ENCODE measurements at regions not wholly inside any gene's neighbourhood (a gene's known extent, or its start where the extent isn't known, plus 50 kb on each side); places are given as distances from the start of the nearest gene placed in this dataset.

DNA sequence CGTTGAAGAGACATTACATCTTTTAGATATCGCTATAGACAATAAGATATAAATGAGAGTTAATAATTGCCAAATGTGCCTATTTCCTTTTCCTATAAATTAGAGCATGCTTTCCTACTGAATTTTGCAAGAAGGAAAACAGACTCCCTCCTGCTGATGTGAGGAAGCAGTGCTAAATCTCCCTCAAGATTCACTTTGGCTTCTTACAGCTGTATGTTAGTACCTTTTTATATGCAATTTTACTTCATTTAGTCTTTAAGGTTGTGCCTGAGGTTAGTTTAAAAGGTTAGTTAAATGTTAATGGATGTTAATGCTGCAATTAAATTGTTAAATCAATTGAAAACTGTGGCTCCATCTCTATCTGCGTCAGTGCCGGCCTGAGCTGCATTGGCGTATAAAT is 728.8 kb downstream of the NR2F2 start:
- no peak overlapping the region for H2AFZ ChIP-seq (ENCODE audit: low read depth, low read length)
- no TSS peak for BruUV-seq (replicated peaks)
- no peaks in the 10 kb centered on the region for H3K36me3 ChIP-seq (ENCODE audit: control insufficient read depth in 2 of 2, extremely low read depth in 1 of 2, insufficient read depth in 2 of 2, low read length in 2 of 2)
- no peaks in the 10 kb centered on the region for H3K79me2 ChIP-seq (ENCODE audit: control insufficient read depth, insufficient read depth, low read length)
- no peaks in the 10 kb centered on the region for H3K4me1 ChIP-seq (ENCODE audit: control insufficient read depth, extremely low read depth, insufficient read depth, low read length)
- no peak for FAIRE-seq
- H3K4me3 ChIP-seq (replicated peaks in 1 of 3; ENCODE audit: insufficient read depth in 1 of 3, low read depth in 1 of 3, low read length in 3 of 3): no peak overlapping the region
- H3K9me3 ChIP-seq (replicated peaks; ENCODE audit: control insufficient read depth, insufficient read depth, low read length): no peaks in the 10 kb centered on the region
- H3K9ac ChIP-seq (replicated peaks; ENCODE audit: extremely low read depth, insufficient read depth, low read length): no peak overlapping the region
- H3K9me1 ChIP-seq (replicated peaks; ENCODE audit: control insufficient read depth, extremely low read depth, insufficient read depth, low read length): no peaks in the 10 kb centered on the region
- no peaks in the 10 kb centered on the region for H3K27me3 ChIP-seq (ENCODE audit: control insufficient read depth in 2 of 2, insufficient read depth in 2 of 2, low read length in 2 of 2)
- no peak for DNase-seq (ENCODE audit: low read depth, low spot score)
- POLR2A ChIA-PET: no interaction called here
- dilution Hi-C loops (cut with MboI; ENCODE audit: extremely low pct_ligation_motif_present, low sequenced_read_pairs): no loop called here
- TF ChIP-seq EZH2 (IDR thresholded peaks at IDR 0.05; ENCODE audit: borderline replicate concordance, low read depth, low read length, severe bottlenecking): no peak
- no peak for TF ChIP-seq MYC (IDR thresholded peaks at IDR 0.05; ENCODE audit: low read depth, low read length)
- TF ChIP-seq GATA2 (IDR thresholded peaks at IDR 0.05; ENCODE audit: insufficient read depth, insufficient read length, low read depth, low read length): no peak
- TF ChIP-seq, protein P1, sequence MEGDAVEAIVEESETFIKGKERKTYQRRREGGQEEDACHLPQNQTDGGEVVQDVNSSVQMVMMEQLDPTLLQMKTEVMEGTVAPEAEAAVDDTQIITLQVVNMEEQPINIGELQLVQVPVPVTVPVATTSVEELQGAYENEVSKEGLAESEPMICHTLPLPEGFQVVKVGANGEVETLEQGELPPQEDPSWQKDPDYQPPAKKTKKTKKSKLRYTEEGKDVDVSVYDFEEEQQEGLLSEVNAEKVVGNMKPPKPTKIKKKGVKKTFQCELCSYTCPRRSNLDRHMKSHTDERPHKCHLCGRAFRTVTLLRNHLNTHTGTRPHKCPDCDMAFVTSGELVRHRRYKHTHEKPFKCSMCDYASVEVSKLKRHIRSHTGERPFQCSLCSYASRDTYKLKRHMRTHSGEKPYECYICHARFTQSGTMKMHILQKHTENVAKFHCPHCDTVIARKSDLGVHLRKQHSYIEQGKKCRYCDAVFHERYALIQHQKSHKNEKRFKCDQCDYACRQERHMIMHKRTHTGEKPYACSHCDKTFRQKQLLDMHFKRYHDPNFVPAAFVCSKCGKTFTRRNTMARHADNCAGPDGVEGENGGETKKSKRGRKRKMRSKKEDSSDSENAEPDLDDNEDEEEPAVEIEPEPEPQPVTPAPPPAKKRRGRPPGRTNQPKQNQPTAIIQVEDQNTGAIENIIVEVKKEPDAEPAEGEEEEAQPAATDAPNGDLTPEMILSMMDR (IDR thresholded peaks at IDR 0.05; ENCODE audit: extremely low read depth in 1 of 2, insufficient read depth in 1 of 2, low read depth in 1 of 2, low read length in 2 of 2): no peak
- no peaks in the 10 kb centered on the region for H4K20me1 ChIP-seq (replicated peaks; ENCODE audit: control insufficient read depth, extremely low read depth, insufficient read depth, low read length)
- intact Hi-C loops (cut with micrococcal nuclease): no loop called here
- H3K27ac ChIP-seq (ENCODE audit: insufficient read depth, low read depth, low read length): no peak overlapping the region
- CTCF ChIA-PET: no interaction called here
- no peak overlapping the region for H3K4me2 ChIP-seq (ENCODE audit: insufficient read depth, low read length)

DNA sequence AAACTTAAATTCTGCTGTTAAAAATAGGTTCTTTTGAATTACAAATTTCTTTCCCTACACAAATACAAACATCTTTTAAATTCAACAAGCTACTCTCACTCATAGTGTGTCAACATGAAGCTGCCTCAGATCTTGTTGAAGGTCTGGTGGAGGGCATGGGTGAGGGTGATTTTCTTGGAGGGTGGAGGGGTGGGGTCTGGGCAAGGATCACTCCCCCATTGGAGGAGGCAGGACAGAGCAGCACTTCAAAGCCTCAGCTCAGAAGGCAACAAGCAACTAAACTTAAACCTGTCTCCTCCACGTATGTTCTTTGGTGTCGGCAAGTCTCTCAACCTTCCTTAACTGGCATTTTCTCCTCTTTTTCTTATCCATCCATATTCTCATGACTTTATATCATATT is 730.9 kb downstream of the NR2F2 start:
- Histone ChIP-seq H3K9me1 (replicated peaks; ENCODE audit: control insufficient read depth, extremely low read depth, insufficient read depth, low read length) (no peaks in the 10 kb centered on the region), H3K9ac (replicated peaks; ENCODE audit: extremely low read depth, insufficient read depth, low read length) (no peak overlapping the region), H3K4me2 (ENCODE audit: insufficient read depth, low read length) (no peak overlapping the region), H2AFZ (ENCODE audit: low read depth, low read length) (no peak overlapping the region), H3K4me3 (replicated peaks in 1 of 3; ENCODE audit: insufficient read depth in 1 of 3, low read depth in 1 of 3, low read length in 3 of 3) (no peak overlapping the region), H3K4me1 (ENCODE audit: control insufficient read depth, extremely low read depth, insufficient read depth, low read length) (no peaks in the 10 kb centered on the region), H3K79me2 (ENCODE audit: control insufficient read depth, insufficient read depth, low read length) (no peaks in the 10 kb centered on the region), H3K36me3 (ENCODE audit: control insufficient read depth in 2 of 2, extremely low read depth in 1 of 2, insufficient read depth in 2 of 2, low read length in 2 of 2) (no peaks in the 10 kb centered on the region), H4K20me1 (replicated peaks; ENCODE audit: control insufficient read depth, extremely low read depth, insufficient read depth, low read length) (no peaks in the 10 kb centered on the region), H3K27me3 (ENCODE audit: control insufficient read depth in 2 of 2, insufficient read depth in 2 of 2, low read length in 2 of 2) (no peaks in the 10 kb centered on the region), H3K9me3 (replicated peaks; ENCODE audit: control insufficient read depth, insufficient read depth, low read length) (no peaks in the 10 kb centered on the region), H3K27ac (ENCODE audit: insufficient read depth, low read depth, low read length) (no peak overlapping the region)
- TF ChIP-seq GATA2 (IDR thresholded peaks at IDR 0.05; ENCODE audit: insufficient read depth, insufficient read length, low read depth, low read length) (no peak), POLR2AphosphoS5 (IDR thresholded peaks at IDR 0.05; ENCODE audit: insufficient read depth, low read depth, low read length) (no peak), JUN (IDR thresholded peaks at IDR 0.05; ENCODE audit: borderline replicate concordance, insufficient read depth, insufficient read length, low read depth) (no peak), EZH2 (IDR thresholded peaks at IDR 0.05; ENCODE audit: borderline replicate concordance, low read depth, low read length, severe bottlenecking) (no peak), POLR2A (IDR thresholded peaks at IDR 0.05; ENCODE audit: low read depth, low read length) (no peak), FOS (IDR thresholded peaks at IDR 0.05; ENCODE audit: borderline replicate concordance, insufficient read depth, low read length) (no peak)
- TF ChIP-seq, protein P2, sequence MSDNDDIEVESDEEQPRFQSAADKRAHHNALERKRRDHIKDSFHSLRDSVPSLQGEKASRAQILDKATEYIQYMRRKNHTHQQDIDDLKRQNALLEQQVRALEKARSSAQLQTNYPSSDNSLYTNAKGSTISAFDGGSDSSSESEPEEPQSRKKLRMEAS (IDR thresholded peaks at IDR 0.05; ENCODE audit: insufficient read depth, insufficient read length): no peak
- intact Hi-C loops (cut with micrococcal nuclease) (no loop called here), dilution Hi-C loops (cut with MboI; ENCODE audit: extremely low pct_ligation_motif_present, low sequenced_read_pairs) (no loop called here)
- no peak for DNase-seq (ENCODE audit: low read depth, low spot score)
- no peak for FAIRE-seq
- ChIA-PET CTCF (no interaction called here), POLR2A (no interaction called here)
- BruUV-seq (replicated peaks): no TSS peak

All from endothelial cell of umbilical vein (primary cell).